ENCODE measurements at regions not wholly inside any gene's neighbourhood (a gene's known extent, or its start where the extent isn't known, plus 50 kb on each side); places are given as distances from the start of the nearest gene placed in this dataset.

DNA sequence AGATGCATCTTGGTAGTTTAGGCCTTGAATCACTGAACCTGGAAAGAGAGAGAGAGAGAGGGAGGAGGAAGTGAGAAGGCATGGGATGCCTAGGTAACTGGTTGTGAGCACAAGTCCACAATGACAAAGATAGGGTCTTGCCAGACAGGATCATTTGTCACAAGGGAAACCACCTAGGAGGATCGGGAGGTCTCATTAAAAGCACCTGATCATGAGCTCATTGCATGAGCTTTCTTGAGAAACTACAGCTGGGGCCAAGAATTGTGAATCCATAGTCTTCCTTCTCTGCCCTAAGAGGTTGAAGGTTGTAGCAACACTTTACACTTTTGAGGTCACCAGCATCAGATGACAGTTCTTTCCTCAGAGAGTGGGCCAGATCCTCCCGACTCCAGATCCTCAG is 195.7 kb downstream of the CD83 start:
- Histone ChIP-seq H3K9me3 (ENCODE audit: control insufficient read depth in 4 of 4, insufficient read depth in 3 of 4, low read length in 3 of 4) (peaks cover 0 to 2% (median 0%) of the 10 kb centered on the region in 4 donors), H3K27ac (ENCODE audit: low read depth in 1 of 2, low read length in 1 of 2) (no peak overlapping the region), H3K4me3 (no peak overlapping the region), H3K9ac (ENCODE audit: insufficient read depth in 1 of 2, low read length in 2 of 2) (no peak overlapping the region), H3K36me3 (ENCODE audit: control insufficient read depth in 4 of 4, insufficient read depth in 4 of 4, low read length in 4 of 4) (no peaks in the 10 kb centered on the region), H3K4me1 (ENCODE audit: control insufficient read depth in 5 of 5, insufficient read depth in 5 of 5, low read length in 5 of 5) (peaks cover 0 to 29% (median 10%) of the 10 kb centered on the region in 5 donors), H3K27me3 (ENCODE audit: control insufficient read depth in 3 of 3, insufficient read depth in 3 of 3, low read length in 2 of 3) (no peaks in the 10 kb centered on the region)
- whole genome bisulfite sequencing, 2 donors, result 86 to 93% methylated on average over 2 of the region's 2 CpGs
- ATAC-seq (ENCODE audit: insufficient read depth, low FRiP score) (no peak), DNase-seq (no peak)
- TF ChIP-seq CTCF (IDR thresholded peaks at IDR 0.05; ENCODE audit: control extremely low read depth, extremely low read depth), result no peak

GRCh38 chr6:14315353-14315752 is 197.8 kb downstream of the CD83 start:
- TF ChIP-seq CTCF (IDR thresholded peaks at IDR 0.05; ENCODE audit: control extremely low read depth, extremely low read depth), result no peak
- Histone ChIP-seq H3K27ac (ENCODE audit: low read depth in 1 of 2, low read length in 1 of 2) (no peak overlapping the region), H3K36me3 (ENCODE audit: control insufficient read depth in 4 of 4, insufficient read depth in 4 of 4, low read length in 4 of 4) (no peaks in the 10 kb centered on the region), H3K27me3 (ENCODE audit: control insufficient read depth in 3 of 3, insufficient read depth in 3 of 3, low read length in 2 of 3) (no peaks in the 10 kb centered on the region), H3K4me1 (ENCODE audit: control insufficient read depth in 5 of 5, insufficient read depth in 5 of 5, low read length in 5 of 5) (peaks cover 0 to 26% (median 10%) of the 10 kb centered on the region in 5 donors), H3K4me3 (no peak overlapping the region), H3K9ac (ENCODE audit: insufficient read depth in 1 of 2, low read length in 2 of 2) (no peak overlapping the region), H3K9me3 (ENCODE audit: control insufficient read depth in 4 of 4, insufficient read depth in 3 of 4, low read length in 3 of 4) (peaks cover 0 to 2% (median 0%) of the 10 kb centered on the region in 4 donors)
- no peak for ATAC-seq (ENCODE audit: insufficient read depth, low FRiP score)
- DNase-seq, result no peak

- H3K9ac ChIP-seq (ENCODE audit: insufficient read depth in 1 of 2, low read length in 2 of 2), result no peak overlapping the region
- WGBS, 2 donors, result 42 to 55% methylated on average over 10 of the region's 10 CpGs
- no peak for TF ChIP-seq CTCF (IDR thresholded peaks at IDR 0.05; ENCODE audit: control extremely low read depth, extremely low read depth)
Measured at GRCh38 chr6:14316651-14317386, 199.2 kb downstream of the CD83 start.

More at GRCh38 chr6:14316651-14317386, 199.2 kb downstream of the CD83 start:
- H3K27me3 ChIP-seq (ENCODE audit: control insufficient read depth in 3 of 3, insufficient read depth in 3 of 3, low read length in 2 of 3), result no peaks in the 10 kb centered on the region
- no peaks in the 10 kb centered on the region for H3K36me3 ChIP-seq (ENCODE audit: control insufficient read depth in 4 of 4, insufficient read depth in 4 of 4, low read length in 4 of 4)
- DNase-seq, result peak; percentile 75 to 89 (median 86)
- H3K9me3 ChIP-seq (ENCODE audit: control insufficient read depth in 4 of 4, insufficient read depth in 3 of 4, low read length in 3 of 4), result no peaks in the 10 kb centered on the region
- peak overlapping the region in 1 of 2 donors; percentile 41 for H3K27ac ChIP-seq (ENCODE audit: low read depth in 1 of 2, low read length in 1 of 2)
- H3K4me3 ChIP-seq, result no peak overlapping the region
- peak; percentile 19 for ATAC-seq (ENCODE audit: insufficient read depth, low FRiP score)
- peaks cover 0 to 29% (median 10%) of the 10 kb centered on the region in 5 donors for H3K4me1 ChIP-seq (ENCODE audit: control insufficient read depth in 5 of 5, insufficient read depth in 5 of 5, low read length in 5 of 5)
